Right lobe of liver (tissue), 6 donors: ENCODE measurements at regions not wholly inside any gene's neighbourhood (a gene's known extent, or its start where the extent isn't known, plus 50 kb on each side); places are given as distances from the start of the nearest gene placed in this dataset.
"Not testable (repeated sequence)": the region's sequence is repeated elsewhere in the genome, so short reads cannot be mapped to it uniquely, and the experiment has no call there.

Experiments used
- ATAC-seq, 4 donors: fragments of 200-7000 bp; cut with Tn5 transposase; one replicate each; pipeline ENCODE4 v1.9.1; 2020; ENCODE audit warnings: mild to moderate bottlenecking in 4 of 4, moderate library complexity in 4 of 4
- DNase-seq, 3 donors: peaks; one replicate each; pipeline ENCODE4 v3.0.0-alpha.2; 2020
- H3K27ac ChIP-seq, 3 donors: fragments of 200-600 bp; one replicate each; pipeline ENCODE4 v1.8.0; 2022
- H3K27me3 ChIP-seq, 2 donors: fragments of 200-600 bp; one replicate each; pipeline ENCODE4 v1.8.0; 2022
- H3K36me3 ChIP-seq, 4 donors: fragments of 200-600 bp; sonication (generic) in 1 of 4; one replicate each; pipeline versions ENCODE4 v1.5.1 to v1.8.0; 2017 to 2022; ENCODE audit warnings: control low read depth in 1 of 4
- H3K4me1 ChIP-seq, 4 donors: fragments of 200-600 bp; sonication (generic) in 1 of 4; one replicate each; pipeline versions ENCODE4 v1.5.1 to v1.8.0; 2017 to 2022; ENCODE audit warnings: control low read depth in 1 of 4
- H3K4me3 ChIP-seq, 3 donors: fragments of 200-600 bp; one replicate each; pipeline ENCODE4 v1.8.0; 2022
- H3K9me3 ChIP-seq, 4 donors: fragments of 200-600 bp; sonication (generic) in 1 of 4; one replicate each; pipeline versions ENCODE4 v1.5.1 to v1.8.0; 2017 to 2022; ENCODE audit warnings: control low read depth in 1 of 4
- CTCF ChIP-seq, 4 donors: fragments of 200-600 bp in 3 of 4; fragments of 450-650 bp in 1 of 4; IDR thresholded peaks; one replicate each; pipeline versions ENCODE4 v1.5.1 to v1.8.0; 2016 to 2022; ENCODE audit warnings: antibody characterized with exemption in 4 of 4, mild to moderate bottlenecking in 2 of 4
- POLR2A ChIP-seq: fragments of 450-650 bp; IDR thresholded peaks from one replicate; pipeline ENCODE4 v1.6.1; 2017; ENCODE audit warnings: antibody characterized with exemption, mild to moderate bottlenecking
- WGBS: methylation state at CpG from one replicate; pipeline ENCODE4 v1.1.6; 2018; ENCODE audit warnings: low coverage, low lambda C conversion rate; ENCODE audit not compliant: insufficient coverage; ENCODE audit errors: missing lambda C conversion rate; 5-methylcytosine and 5-hydroxymethylcytosine counted together
- intact Hi-C, 2 donors: fragments of 100-400 bp; cut with DNase I; formaldehyde crosslinking; loops; one replicate each; pipeline versions ENCODE4 v1.11.2 to v1.14.1; 2022
- donor health status: DM: no; HTN: yes; CAD: no.
- donor health status: DM: no; HTN: no; CAD: no.
- donor health status: DM: no; HTN: no; CAD: no.
- donor health status: DM: no; HTN: yes; CAD: no.
- donor health status: DM: no; HTN: yes; CAD: no.

- DNase-seq (no peak), ATAC-seq (no peak)
- Histone ChIP-seq H3K36me3 (no peaks in the 10 kb centered on the region), H3K4me3 (no peak overlapping the region), H3K4me1 (no peaks in the 10 kb centered on the region), H3K9me3 (no peaks in the 10 kb centered on the region), H3K27ac (no peak overlapping the region), H3K27me3 (no peaks in the 10 kb centered on the region)
- 26% methylated on average over 3 of the region's 3 CpGs for WGBS
- intact Hi-C loops = no loop called here
- TF ChIP-seq POLR2A = no peak
- no peak for TF ChIP-seq CTCF (IDR thresholded peaks at IDR 0.05)
These were observed 493.3 kb downstream of the NTRK2 start for GRCh38 chr9:85162822-85163221.

GRCh38 chr9:85160944-85161343 is 491.4 kb downstream of the NTRK2 start:
- H3K36me3 ChIP-seq, H3K9me3 ChIP-seq, H3K4me1 ChIP-seq, H3K27ac ChIP-seq, ATAC-seq, intact Hi-C loops, DNase-seq, H3K27me3 ChIP-seq, H3K4me3 ChIP-seq: not testable (repeated sequence)
- WGBS = 37% methylated on average over 3 of the region's 4 CpGs

- DNase-seq = no peak
These were observed 489.0 kb downstream of the NTRK2 start for GRCh38 chr9:85158512-85158911.

DNA sequence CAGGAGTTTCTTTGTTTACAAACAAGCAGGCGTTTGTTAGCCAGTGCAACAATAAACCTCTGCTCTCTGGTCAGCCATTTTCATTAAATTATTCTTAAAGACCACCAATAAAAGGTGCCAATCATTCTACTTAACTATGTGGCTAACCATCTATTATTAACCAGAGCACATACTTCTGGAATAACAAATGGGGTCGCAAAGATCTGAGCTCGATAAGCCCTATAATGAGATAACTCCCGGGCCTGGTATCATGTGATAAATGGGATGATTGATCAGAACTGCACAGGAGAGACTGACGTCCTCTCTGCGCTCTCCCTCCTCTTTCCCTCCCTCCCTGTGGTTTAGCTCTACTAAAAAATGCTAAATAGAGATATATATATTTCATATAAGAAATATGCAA is 488.2 kb downstream of the NTRK2 start:
- H3K9me3 ChIP-seq = no peaks in the 10 kb centered on the region
- TF ChIP-seq POLR2A (no peak), CTCF (IDR thresholded peaks at IDR 0.05) (no peak)
- no peaks in the 10 kb centered on the region for H3K36me3 ChIP-seq
- H3K4me3 ChIP-seq = no peak overlapping the region
- DNase-seq (no peak), ATAC-seq (no peak)
- 20% methylated on average over 6 of the region's 6 CpGs for WGBS
- H3K27ac ChIP-seq = no peak overlapping the region
- no peaks in the 10 kb centered on the region for H3K4me1 ChIP-seq
- intact Hi-C loops = no loop called here
- H3K27me3 ChIP-seq = no peaks in the 10 kb centered on the region

More at GRCh38 chr9:85158512-85158911, 489.0 kb downstream of the NTRK2 start:
- Histone ChIP-seq H3K4me1 (no peaks in the 10 kb centered on the region), H3K4me3 (no peak overlapping the region), H3K27ac (no peak overlapping the region), H3K27me3 (no peaks in the 10 kb centered on the region), H3K9me3 (no peaks in the 10 kb centered on the region), H3K36me3 (no peaks in the 10 kb centered on the region)
- no peak for ATAC-seq
- intact Hi-C loops = no loop called here
- TF ChIP-seq POLR2A = no peak
- TF ChIP-seq CTCF (IDR thresholded peaks at IDR 0.05) = no peak

- Histone ChIP-seq H3K4me3 (no peak overlapping the region), H3K4me1 (no peaks in the 10 kb centered on the region), H3K36me3 (no peaks in the 10 kb centered on the region), H3K9me3 (no peaks in the 10 kb centered on the region), H3K27me3 (no peaks in the 10 kb centered on the region), H3K27ac (no peak overlapping the region)
- WGBS = 38% methylated on average over 2 of the region's 2 CpGs
- TF ChIP-seq POLR2A (no peak), CTCF (IDR thresholded peaks at IDR 0.05) (no peak)
- intact Hi-C loops = no loop called here
- DNase-seq = no peak
- no peak for ATAC-seq
These were observed 487.1 kb downstream of the NTRK2 start for GRCh38 chr9:85156652-85157051.
